PC-9 (cell line): ENCODE measurements at regions not wholly inside any gene's neighbourhood (a gene's known extent, or its start where the extent isn't known, plus 50 kb on each side); places are given as distances from the start of the nearest gene placed in this dataset.

Source experiments
- BruUV-seq: library from RNA; stranded (reverse); fragments of 400-500 nt; replicated peaks from 2 replicates; lab custom pipeline; 2021; lab: Mats Ljungman, UMichigan
- CTCF ChIA-PET: fragments of 300-600 bp; sonication (Branson Sonifier 250); formaldehyde crosslinking; loops from one replicate; lab custom pipeline; 2022; ENCODE audit warnings: antibody characterized with exemption; lab: Charles Lee
- POLR2A ChIA-PET: fragments of 300-600 bp; sonication (Branson Sonifier 250); formaldehyde crosslinking; loops from one replicate; lab custom pipeline; 2022; ENCODE audit warnings: antibody characterized with exemption; ENCODE audit not compliant: unreplicated experiment; lab: Charles Lee
- DNase-seq, 2 experiments: peaks; one replicate each; pipeline versions ENCODE4 v3.0.0 to v3.0.0-alpha.2; 2015 to 2022; ENCODE audit warnings: mixed read lengths in 1 of 2
- H2AFZ ChIP-seq: fragments of 200-600 bp; sonication (generic); 2 replicates; pipeline ENCODE4 v1.8.1; 2017; ENCODE audit warnings: antibody characterized with exemption
- H3F3A ChIP-seq: fragments of 200-600 bp; sonication (generic); 2 replicates; pipeline ENCODE4 v1.8.1; 2017; ENCODE audit warnings: antibody characterized with exemption, mild to moderate bottlenecking, low read depth; ENCODE audit not compliant: insufficient read depth
- H3K27ac ChIP-seq: fragments of 200-600 bp; sonication (generic); 2 replicates; pipeline ENCODE4 v1.6.1; 2016; ENCODE audit warnings: mixed run types
- H3K27me3 ChIP-seq: fragments of 200-600 bp; sonication (generic); 2 replicates; pipeline ENCODE4 v1.6.1; 2016; ENCODE audit warnings: low read depth, mixed run types; ENCODE audit not compliant: insufficient read depth
- H3K36me3 ChIP-seq: fragments of 200-600 bp; sonication (generic); 2 replicates; pipeline ENCODE4 v1.6.1; 2016; ENCODE audit warnings: low read depth, mixed run types
- H3K4me1 ChIP-seq: fragments of 200-600 bp; sonication (generic); replicated peaks from 2 replicates; pipeline ENCODE4 v1.6.1; 2016; ENCODE audit warnings: mixed run types; ENCODE audit not compliant: insufficient read depth
- H3K4me2 ChIP-seq: fragments of 200-600 bp; sonication (generic); 2 replicates; pipeline ENCODE4 v1.6.1; 2017; ENCODE audit warnings: mixed run types
- H3K4me3 ChIP-seq: fragments of 200-600 bp; sonication (generic); 2 replicates; pipeline ENCODE4 v1.6.1; 2016; ENCODE audit warnings: mixed run types
- H3K79me2 ChIP-seq: fragments of 200-600 bp; sonication (generic); 2 replicates; pipeline ENCODE4 v1.6.1; 2017; ENCODE audit warnings: low read depth, mixed run types
- H3K9me2 ChIP-seq: fragments of 200-600 bp; sonication (generic); 2 replicates; pipeline ENCODE4 v1.8.1; 2017; ENCODE audit warnings: mild to moderate bottlenecking; ENCODE audit not compliant: insufficient read depth
- H3K9me3 ChIP-seq: fragments of 200-600 bp; sonication (generic); 2 replicates; pipeline ENCODE4 v1.8.1; 2016; ENCODE audit warnings: low read depth; ENCODE audit not compliant: insufficient read depth
- H4K20me1 ChIP-seq: fragments of 200-600 bp; sonication (generic); 2 replicates; pipeline ENCODE4 v1.8.1; 2017; ENCODE audit not compliant: insufficient read depth
- CTCF ChIP-seq: fragments of 200-600 bp; sonication (generic); conservative IDR thresholded peaks from 2 replicates; pipeline ENCODE4 v1.6.1; 2017; ENCODE audit warnings: mixed run types, antibody characterized with exemption, mild to moderate bottlenecking, moderate library complexity
- EZH2 ChIP-seq: fragments of 200-600 bp; sonication (generic); IDR thresholded peaks from 2 replicates; pipeline ENCODE4 v1.8.0; 2017; ENCODE audit warnings: antibody characterized with exemption, low read depth
- intact Hi-C: fragments of 100-400 bp; cut with micrococcal nuclease; formaldehyde crosslinking; loops from one replicate; pipeline ENCODE4 v1.10.0; 2022; ENCODE audit not compliant: unreplicated experiment

DNA sequence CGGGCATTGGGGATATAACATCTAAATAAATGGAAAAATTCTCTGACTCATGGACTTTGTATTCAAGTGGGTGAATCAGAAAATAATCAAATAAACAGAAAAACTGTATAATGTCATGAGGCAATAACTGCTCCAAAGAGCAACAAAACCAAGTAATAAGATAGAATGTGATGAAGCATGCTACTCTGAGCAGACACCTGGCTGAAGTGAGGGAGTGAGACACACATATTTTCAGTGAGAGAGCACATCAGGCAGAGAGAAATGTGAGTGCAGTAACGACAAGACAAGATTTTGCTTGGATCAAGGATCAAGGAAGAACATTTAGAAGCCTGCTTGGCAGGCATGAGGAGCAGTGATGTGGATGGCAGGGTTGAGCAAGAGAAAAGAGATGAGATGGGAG lies 75.8 kb upstream of the CCDC91 start:
- Histone ChIP-seq H3K36me3 (no peaks in the 10 kb centered on the region), H3K27ac (no peak overlapping the region), H3K9me3 (no peaks in the 10 kb centered on the region), H3F3A (no peaks in the 10 kb centered on the region), H3K27me3 (no peaks in the 10 kb centered on the region), H3K79me2 (no peaks in the 10 kb centered on the region), H3K4me3 (no peak overlapping the region), H2AFZ (peak overlapping the region; percentile 58; the same call in 1 of the 2 replicates), H3K9me2 (no peaks in the 10 kb centered on the region), H3K4me2 (no peak overlapping the region), H3K4me1 (peaks cover 9% of the 10 kb centered on the region; the same call in 1 of the 2 replicates), H4K20me1 (no peaks in the 10 kb centered on the region)
- TF ChIP-seq CTCF (no peak), EZH2 (no peak)
- intact Hi-C loops: no loop called here
- ChIA-PET CTCF (no interaction called here), POLR2A (no interaction called here)
- DNase-seq: peak in 1 of 2 experiments; percentile 37
- BruUV-seq: no TSS peak

GRCh38 chr12:28121433-28121832 lies 68.8 kb upstream of the CCDC91 start:
- intact Hi-C loops: no loop called here
- H3K9me2 ChIP-seq: no peaks in the 10 kb centered on the region
- TF ChIP-seq CTCF (no peak), EZH2 (no peak)
- no peaks in the 10 kb centered on the region for H3K79me2 ChIP-seq
- H3K9me3 ChIP-seq: no peaks in the 10 kb centered on the region
- no peaks in the 10 kb centered on the region for H4K20me1 ChIP-seq
- BruUV-seq: no TSS peak
- no peaks in the 10 kb centered on the region for H3K27me3 ChIP-seq
- ChIA-PET POLR2A (no interaction called here), CTCF (interaction anchor here (0.6 kb wide), 1 partner anchor 151 kb away, joined by 5 read pairs; no protein-coding TSS in a partner anchor)
- H3K4me1 ChIP-seq: no peaks in the 10 kb centered on the region
- no peak overlapping the region for H3K4me3 ChIP-seq
- no peaks in the 10 kb centered on the region for H3F3A ChIP-seq
- H2AFZ ChIP-seq: no peak overlapping the region
- no peak for DNase-seq
- no peak overlapping the region for H3K4me2 ChIP-seq
- H3K36me3 ChIP-seq: no peaks in the 10 kb centered on the region
- no peak overlapping the region for H3K27ac ChIP-seq

- no TSS peak for BruUV-seq
- Histone ChIP-seq H3K4me1 (no peaks in the 10 kb centered on the region), H3K9me2 (no peaks in the 10 kb centered on the region), H3K4me2 (no peak overlapping the region), H2AFZ (no peak overlapping the region), H3K36me3 (no peaks in the 10 kb centered on the region), H3K9me3 (no peaks in the 10 kb centered on the region), H3K79me2 (no peaks in the 10 kb centered on the region), H3K4me3 (no peak overlapping the region), H3K27ac (no peak overlapping the region), H3K27me3 (no peaks in the 10 kb centered on the region), H4K20me1 (no peaks in the 10 kb centered on the region), H3F3A (no peaks in the 10 kb centered on the region)
- DNase-seq: no peak
- no peak for TF ChIP-seq EZH2
- TF ChIP-seq CTCF: no peak
- CTCF ChIA-PET: no interaction called here
- POLR2A ChIA-PET: no interaction called here
- intact Hi-C loops: no loop called here
These were observed 68.2 kb upstream of the CCDC91 start for GRCh38 chr12:28121899-28122655.
